ENCODE measurements at regions not wholly inside any gene's neighbourhood (a gene's known extent, or its start where the extent isn't known, plus 50 kb on each side); places are given as distances from the start of the nearest gene placed in this dataset.
A peak's percentile ranks its signal among the peaks of the same experiment; 100 is the strongest.

GRCh38 chr5:149438711-149439132, 59.6 kb upstream of the IL17B start:
- intact Hi-C loops (cut with DNase I) = loop anchor here in 4 of 10 donors (1.0 to 10.0 kb wide), 2 partner anchors 123 to 174 kb away; no protein-coding TSS in a partner anchor
- H3K4me3 ChIP-seq = no peak overlapping the region
- H3K27me3 ChIP-seq = no peaks in the 10 kb centered on the region
- DNase-seq (no peak), ATAC-seq (no peak)
- no peaks in the 10 kb centered on the region for H3K9me3 ChIP-seq
- TF ChIP-seq CTCF (IDR thresholded peaks at IDR 0.05) = no peak
- H3K36me3 ChIP-seq = no peaks in the 10 kb centered on the region
- peaks cover 6 to 61% (median 22%) of the 10 kb centered on the region in 9 donors for H3K4me1 ChIP-seq
- WGBS, 2 donors = 76 to 87% methylated on average over 1 of the region's 1 CpG
- no peak overlapping the region for H3K27ac ChIP-seq

- WGBS, 2 donors = 92 to 95% methylated on average over 5 of the region's 5 CpGs
- Histone ChIP-seq H3K4me1 (peaks cover 6 to 62% (median 22%) of the 10 kb centered on the region in 9 donors), H3K4me3 (no peak overlapping the region), H3K27ac (no peak overlapping the region), H3K36me3 (no peaks in the 10 kb centered on the region), H3K9me3 (no peaks in the 10 kb centered on the region), H3K27me3 (no peaks in the 10 kb centered on the region)
- no peak for ATAC-seq
- intact Hi-C loops (cut with DNase I) = loop anchor here in 3 of 10 donors (10.0 kb wide), 1 partner anchor 173 kb away; no protein-coding TSS in a partner anchor
- no peak for DNase-seq
- TF ChIP-seq CTCF (IDR thresholded peaks at IDR 0.05) = no peak
Observed at GRCh38 chr5:149438281-149438680, 59.2 kb upstream of the IL17B start.

GRCh38 chr5:149437391-149438040, 58.4 kb upstream of the IL17B start:
- H3K36me3 ChIP-seq = no peaks in the 10 kb centered on the region
- H3K4me1 ChIP-seq = peaks cover 3 to 55% (median 15%) of the 10 kb centered on the region in 9 donors
- no peak for DNase-seq
- 59 to 68% methylated on average over 10 of the region's 10 CpGs for WGBS, 2 donors
- H3K27me3 ChIP-seq = no peaks in the 10 kb centered on the region
- TF ChIP-seq CTCF (IDR thresholded peaks at IDR 0.05) = no peak
- intact Hi-C loops (cut with DNase I) = loop anchor here in 3 of 10 donors (10.0 kb wide), 1 partner anchor 173 kb away; no protein-coding TSS in a partner anchor
- H3K4me3 ChIP-seq = no peak overlapping the region
- peak overlapping the region in 1 of 10 donors; percentile 16 for H3K27ac ChIP-seq
- ATAC-seq = no peak
- H3K9me3 ChIP-seq = no peaks in the 10 kb centered on the region

- DNase-seq (no peak), ATAC-seq (no peak)
- TF ChIP-seq CTCF (IDR thresholded peaks at IDR 0.05) = no peak
- H3K4me3 ChIP-seq = no peak overlapping the region
- intact Hi-C loops (cut with DNase I) = loop anchor here in 3 of 10 donors (10.0 kb wide), 1 partner anchor 171 kb away; no protein-coding TSS in a partner anchor
- no peaks in the 10 kb centered on the region for H3K9me3 ChIP-seq
- H3K4me1 ChIP-seq = peaks cover 3 to 56% (median 14%) of the 10 kb centered on the region in 9 donors
- H3K27me3 ChIP-seq = no peaks in the 10 kb centered on the region
- H3K36me3 ChIP-seq = peaks cover 0 to 10% (median 0%) of the 10 kb centered on the region in 9 donors
- H3K27ac ChIP-seq = no peak overlapping the region
Observed at GRCh38 chr5:149435660-149436059, 56.6 kb upstream of the IL17B start.

All from heart right ventricle (tissue), 16 donors.